GM12878 (cell line): ENCODE measurements at regions not wholly inside any gene's neighbourhood (a gene's known extent, or its start where the extent isn't known, plus 50 kb on each side); places are given as distances from the start of the nearest gene placed in this dataset.

Source experiments
- ASH2L ChIP-seq: fragments of 300-600, 200-600 bp; sonication (generic); IDR thresholded peaks from 2 replicates; pipeline ENCODE4 v1.6.1; 2017; ENCODE audit warnings: low read depth, mild to moderate bottlenecking, borderline replicate concordance
- BCL11A ChIP-seq: IDR thresholded peaks from 2 replicates; pipeline ENCODE4 v1.6.1; 2011; ENCODE audit warnings: low read depth, low read length
- CHD1 ChIP-seq: IDR thresholded peaks from 2 replicates; pipeline ENCODE4 v1.6.1; 2012; ENCODE audit warnings: low read depth, low read length, improper control_type of control experiment
- CUX1 ChIP-seq: IDR thresholded peaks from 2 replicates; pipeline ENCODE4 v1.6.1; 2012; ENCODE audit warnings: improper control_type of control experiment, low read depth, low read length; ENCODE audit not compliant: insufficient replicate concordance
- ESRRA ChIP-seq: IDR thresholded peaks from 2 replicates; pipeline ENCODE4 v1.6.1; 2012; ENCODE audit warnings: mild to moderate bottlenecking, low read length, improper control_type of control experiment
- ETV6 ChIP-seq, 2 experiments: fragments of 450-650 bp in 1 of 2; IDR thresholded peaks in 1 of 2; conservative IDR thresholded peaks in 1 of 2; 2 replicates each; pipeline ENCODE4 v1.6.1; 2014; ENCODE audit warnings: antibody characterized with exemption in 1 of 2, borderline replicate concordance in 1 of 2, low read depth in 1 of 2, mild to moderate bottlenecking in 1 of 2, moderate library complexity in 1 of 2
- IRF5 ChIP-seq: fragments of 450-650 bp; IDR thresholded peaks from 2 replicates; pipeline ENCODE4 v1.6.1; 2017; ENCODE audit warnings: borderline replicate concordance
- KLF5 ChIP-seq: fragments of 450-650 bp; IDR thresholded peaks from 2 replicates; pipeline ENCODE4 v1.6.1; 2014; ENCODE audit warnings: mild to moderate bottlenecking; ENCODE audit not compliant: partially characterized antibody
- MLLT1 ChIP-seq: fragments of 450-650 bp; IDR thresholded peaks from 2 replicates; pipeline ENCODE4 v1.6.1; 2016; ENCODE audit warnings: mild to moderate bottlenecking
- NFXL1 ChIP-seq: fragments of 450-650 bp; IDR thresholded peaks from 2 replicates; pipeline ENCODE4 v1.6.1; 2017; ENCODE audit warnings: antibody characterized with exemption, mild to moderate bottlenecking, borderline replicate concordance
- NFYA ChIP-seq: IDR thresholded peaks from 2 replicates; pipeline ENCODE4 v1.6.1; 2011; ENCODE audit warnings: low read depth, mild to moderate bottlenecking, low read length, improper control_type of control experiment, borderline replicate concordance
- NR2F1 ChIP-seq: fragments of 450-650 bp; conservative IDR thresholded peaks from 2 replicates; pipeline ENCODE4 v1.6.1; 2017; ENCODE audit warnings: mild to moderate bottlenecking
- RELA ChIP-seq: fragments of 450-650 bp; IDR thresholded peaks from 2 replicates; pipeline ENCODE4 v1.8.0; 2014; ENCODE audit warnings: borderline replicate concordance; ENCODE audit not compliant: partially characterized antibody
- SIN3A ChIP-seq: IDR thresholded peaks from 2 replicates; pipeline ENCODE4 v1.6.1; 2012; ENCODE audit warnings: low read depth, low read length, improper control_type of control experiment
- TARDBP ChIP-seq: IDR thresholded peaks from 2 replicates; pipeline ENCODE4 v1.6.1; 2016; ENCODE audit warnings: borderline replicate concordance
- TBL1XR1 ChIP-seq: IDR thresholded peaks from 2 replicates; pipeline ENCODE4 v1.6.1; 2012; ENCODE audit warnings: low read depth, low read length, improper control_type of control experiment
- ZBTB33 ChIP-seq: fragments of 450-650 bp; IDR thresholded peaks from 2 replicates; pipeline ENCODE4 v1.6.1; 2017; ENCODE audit warnings: mild to moderate bottlenecking
- ZBTB4 ChIP-seq: fragments of 450-650 bp; formaldehyde crosslinking; IDR thresholded peaks from 2 replicates; pipeline ENCODE4 v1.4.0; 2022; ENCODE audit warnings: mild to moderate bottlenecking, moderate library complexity

- no peak for TF ChIP-seq ZBTB4 (CRISPR knock-in tag)
- TF ChIP-seq KLF5: no peak
- TF ChIP-seq NFXL1: no peak
- no peak for TF ChIP-seq ZBTB33
- no peak for TF ChIP-seq SIN3A
- TF ChIP-seq NFYA: no peak
- TF ChIP-seq CHD1: no peak
- no peak for TF ChIP-seq TARDBP
- TF ChIP-seq TBL1XR1: 0 out of 2 replicates have a peak, but pooled peaks have one; percentile 43
- TF ChIP-seq BCL11A: 0 out of 2 replicates have a peak, but pooled peaks have one; percentile 13
- TF ChIP-seq NR2F1: no peak
- peak; percentile 46 for TF ChIP-seq RELA
- no peak for TF ChIP-seq IRF5
- TF ChIP-seq ASH2L: no peak
- TF ChIP-seq MLLT1: no peak
- TF ChIP-seq ESRRA: no peak
- TF ChIP-seq CUX1: no peak
- TF ChIP-seq ETV6 (conservative IDR thresholded peaks at IDR 0.05 in 1 of 2, IDR thresholded peaks at IDR 0.05 in 1 of 2; ENCODE audit: borderline replicate concordance in 1 of 2, low read depth in 1 of 2): no peak
Observed at GRCh38 chrX:131763674-131764073, 219.8 kb downstream of the OR13H1 start (continued).
